ENCODE measurements at regions not wholly inside any gene's neighbourhood (a gene's known extent, or its start where the extent isn't known, plus 50 kb on each side); places are given as distances from the start of the nearest gene placed in this dataset.

DNA sequence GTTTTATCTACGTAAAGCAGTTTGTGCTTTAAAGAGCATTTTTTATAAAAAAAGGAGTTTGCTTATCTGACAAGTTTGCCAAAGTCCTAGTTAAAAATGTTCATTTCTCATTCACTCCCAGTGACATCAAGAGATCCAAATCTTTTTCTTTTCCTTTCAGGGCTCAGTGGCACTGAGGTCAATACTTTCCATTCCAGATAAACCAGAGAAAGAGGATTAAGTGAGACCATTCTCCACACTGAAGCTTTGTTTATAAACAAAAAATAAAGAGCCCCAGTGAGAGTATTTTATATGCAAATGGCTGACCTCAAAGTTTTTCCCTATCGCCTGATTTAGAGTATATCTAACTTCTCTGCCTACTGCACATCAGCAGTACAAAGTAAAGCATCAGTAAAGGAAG is 199.8 kb downstream of the ALG10B start:
- TF ChIP-seq POLR2A (IDR thresholded peaks at IDR 0.05), result no peak
- TF ChIP-seq, protein P1, sequence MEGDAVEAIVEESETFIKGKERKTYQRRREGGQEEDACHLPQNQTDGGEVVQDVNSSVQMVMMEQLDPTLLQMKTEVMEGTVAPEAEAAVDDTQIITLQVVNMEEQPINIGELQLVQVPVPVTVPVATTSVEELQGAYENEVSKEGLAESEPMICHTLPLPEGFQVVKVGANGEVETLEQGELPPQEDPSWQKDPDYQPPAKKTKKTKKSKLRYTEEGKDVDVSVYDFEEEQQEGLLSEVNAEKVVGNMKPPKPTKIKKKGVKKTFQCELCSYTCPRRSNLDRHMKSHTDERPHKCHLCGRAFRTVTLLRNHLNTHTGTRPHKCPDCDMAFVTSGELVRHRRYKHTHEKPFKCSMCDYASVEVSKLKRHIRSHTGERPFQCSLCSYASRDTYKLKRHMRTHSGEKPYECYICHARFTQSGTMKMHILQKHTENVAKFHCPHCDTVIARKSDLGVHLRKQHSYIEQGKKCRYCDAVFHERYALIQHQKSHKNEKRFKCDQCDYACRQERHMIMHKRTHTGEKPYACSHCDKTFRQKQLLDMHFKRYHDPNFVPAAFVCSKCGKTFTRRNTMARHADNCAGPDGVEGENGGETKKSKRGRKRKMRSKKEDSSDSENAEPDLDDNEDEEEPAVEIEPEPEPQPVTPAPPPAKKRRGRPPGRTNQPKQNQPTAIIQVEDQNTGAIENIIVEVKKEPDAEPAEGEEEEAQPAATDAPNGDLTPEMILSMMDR (IDR thresholded peaks at IDR 0.05), result no peak
